HEK293T (cell line): ENCODE measurements at regions not wholly inside any gene's neighbourhood (a gene's known extent, or its start where the extent isn't known, plus 50 kb on each side); places are given as distances from the start of the nearest gene placed in this dataset.

Experiments used
- ARNT ChIP-seq: fragments of 450-650 bp; IDR thresholded peaks from 2 replicates; pipeline ENCODE4 v1.6.1; 2017; ENCODE audit warnings: mild to moderate bottlenecking
- BHLHE40 ChIP-seq: fragments of 450-650 bp; IDR thresholded peaks from 2 replicates; pipeline ENCODE4 v1.6.1; 2016; ENCODE audit warnings: mild to moderate bottlenecking, moderate library complexity, borderline replicate concordance
- CTBP1 ChIP-seq: fragments of 450-650 bp; IDR thresholded peaks from 2 replicates; pipeline ENCODE4 v1.6.1; 2016; ENCODE audit warnings: borderline replicate concordance
- ELF4 ChIP-seq: fragments of 450-650 bp; IDR thresholded peaks from 2 replicates; pipeline ENCODE4 v1.6.1; 2017; ENCODE audit warnings: antibody characterized with exemption
- FOXA1 ChIP-seq: fragments of 450-650 bp; IDR thresholded peaks from 2 replicates; pipeline ENCODE4 v1.6.1; 2016; ENCODE audit warnings: mild to moderate bottlenecking
- FOXK2 ChIP-seq: fragments of 450-650 bp; IDR thresholded peaks from 2 replicates; pipeline ENCODE4 v1.6.1; 2016; ENCODE audit warnings: mild to moderate bottlenecking
- FOXM1 ChIP-seq: fragments of 450-650 bp; IDR thresholded peaks from 2 replicates; pipeline ENCODE4 v1.6.1; 2017; ENCODE audit warnings: mild to moderate bottlenecking, borderline replicate concordance
- HDGF ChIP-seq: fragments of 450-650 bp; IDR thresholded peaks from 2 replicates; pipeline ENCODE4 v1.6.1; 2017; ENCODE audit warnings: antibody characterized with exemption, borderline replicate concordance
- NFRKB ChIP-seq: fragments of 450-650 bp; IDR thresholded peaks from 2 replicates; pipeline ENCODE4 v1.6.1; 2016; ENCODE audit warnings: mild to moderate bottlenecking, moderate library complexity
- SP1 ChIP-seq: fragments of 450-650 bp; IDR thresholded peaks from 2 replicates; pipeline ENCODE4 v1.6.1; 2017
- SUZ12 ChIP-seq: fragments of 450-650 bp; IDR thresholded peaks from 2 replicates; pipeline ENCODE4 v1.6.1; 2016; ENCODE audit warnings: mild to moderate bottlenecking
- ZNF384 ChIP-seq: fragments of 450-650 bp; IDR thresholded peaks from 2 replicates; pipeline ENCODE4 v1.6.1; 2016

- TF ChIP-seq SP1 (no peak), BHLHE40 (no peak), FOXM1 (no peak), ZNF384 (no peak), SUZ12 (no peak), FOXA1 (no peak), FOXK2 (no peak), NFRKB (no peak), CTBP1 (no peak), ARNT (no peak), HDGF (no peak), ELF4 (no peak)
These were observed 87.6 kb downstream of the SKIDA1 start for GRCh38 chr10:21437770-21438382.
